Body of pancreas (tissue), 4 donors: ENCODE measurements at regions not wholly inside any gene's neighbourhood (a gene's known extent, or its start where the extent isn't known, plus 50 kb on each side); places are given as distances from the start of the nearest gene placed in this dataset.

Experiments used
- POLR2A ChIP-seq, 3 donors: fragments of 450-650 bp; IDR thresholded peaks; one replicate each; pipeline ENCODE4 v1.6.1; 2016; ENCODE audit warnings: antibody characterized with exemption in 3 of 3, mild to moderate bottlenecking in 2 of 3
- TF ChIP-seq, protein P1 (sequence below), 7 experiments: fragments of 450-650 bp in 4 of 7; fragments of 200-600 bp in 3 of 7; sonication (generic) in 3 of 7; IDR thresholded peaks; one replicate each; pipeline ENCODE4 v1.5.1; 2016 to 2019; ENCODE audit warnings: antibody characterized with exemption in 7 of 7

DNA sequence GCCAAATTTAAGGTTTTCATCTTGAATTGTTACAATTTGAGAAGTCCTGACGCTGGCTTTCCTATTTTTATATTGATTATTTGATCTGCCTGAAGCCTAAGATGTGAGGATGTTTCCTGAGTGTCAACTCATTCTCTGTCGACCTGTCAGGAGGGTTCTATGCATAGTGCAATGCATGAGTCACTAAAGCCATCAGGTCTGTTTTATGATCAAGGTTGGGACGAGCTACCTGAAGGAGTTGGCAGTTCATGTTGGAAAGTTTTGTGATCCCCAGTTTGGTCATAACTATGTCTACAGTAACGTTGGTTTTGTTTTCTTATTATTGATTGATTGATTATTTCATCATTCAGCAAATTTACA is 71.2 kb downstream of the NABP1 start:
- no peak for TF ChIP-seq POLR2A (IDR thresholded peaks at IDR 0.05)
- TF ChIP-seq, protein P1, sequence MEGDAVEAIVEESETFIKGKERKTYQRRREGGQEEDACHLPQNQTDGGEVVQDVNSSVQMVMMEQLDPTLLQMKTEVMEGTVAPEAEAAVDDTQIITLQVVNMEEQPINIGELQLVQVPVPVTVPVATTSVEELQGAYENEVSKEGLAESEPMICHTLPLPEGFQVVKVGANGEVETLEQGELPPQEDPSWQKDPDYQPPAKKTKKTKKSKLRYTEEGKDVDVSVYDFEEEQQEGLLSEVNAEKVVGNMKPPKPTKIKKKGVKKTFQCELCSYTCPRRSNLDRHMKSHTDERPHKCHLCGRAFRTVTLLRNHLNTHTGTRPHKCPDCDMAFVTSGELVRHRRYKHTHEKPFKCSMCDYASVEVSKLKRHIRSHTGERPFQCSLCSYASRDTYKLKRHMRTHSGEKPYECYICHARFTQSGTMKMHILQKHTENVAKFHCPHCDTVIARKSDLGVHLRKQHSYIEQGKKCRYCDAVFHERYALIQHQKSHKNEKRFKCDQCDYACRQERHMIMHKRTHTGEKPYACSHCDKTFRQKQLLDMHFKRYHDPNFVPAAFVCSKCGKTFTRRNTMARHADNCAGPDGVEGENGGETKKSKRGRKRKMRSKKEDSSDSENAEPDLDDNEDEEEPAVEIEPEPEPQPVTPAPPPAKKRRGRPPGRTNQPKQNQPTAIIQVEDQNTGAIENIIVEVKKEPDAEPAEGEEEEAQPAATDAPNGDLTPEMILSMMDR (IDR thresholded peaks at IDR 0.05) = no peak
